HuH-7 (cell line): ENCODE measurements at regions not wholly inside any gene's neighbourhood (a gene's known extent, or its start where the extent isn't known, plus 50 kb on each side); places are given as distances from the start of the nearest gene placed in this dataset.
"Not testable (repeated sequence)": the region's sequence is repeated elsewhere in the genome, so short reads cannot be mapped to it uniquely, and the experiment has no call there.

Source experiments
- DNase-seq: peaks from one replicate; pipeline ENCODE4 v3.0.0; 2011; ENCODE audit warnings: low spot score

DNA sequence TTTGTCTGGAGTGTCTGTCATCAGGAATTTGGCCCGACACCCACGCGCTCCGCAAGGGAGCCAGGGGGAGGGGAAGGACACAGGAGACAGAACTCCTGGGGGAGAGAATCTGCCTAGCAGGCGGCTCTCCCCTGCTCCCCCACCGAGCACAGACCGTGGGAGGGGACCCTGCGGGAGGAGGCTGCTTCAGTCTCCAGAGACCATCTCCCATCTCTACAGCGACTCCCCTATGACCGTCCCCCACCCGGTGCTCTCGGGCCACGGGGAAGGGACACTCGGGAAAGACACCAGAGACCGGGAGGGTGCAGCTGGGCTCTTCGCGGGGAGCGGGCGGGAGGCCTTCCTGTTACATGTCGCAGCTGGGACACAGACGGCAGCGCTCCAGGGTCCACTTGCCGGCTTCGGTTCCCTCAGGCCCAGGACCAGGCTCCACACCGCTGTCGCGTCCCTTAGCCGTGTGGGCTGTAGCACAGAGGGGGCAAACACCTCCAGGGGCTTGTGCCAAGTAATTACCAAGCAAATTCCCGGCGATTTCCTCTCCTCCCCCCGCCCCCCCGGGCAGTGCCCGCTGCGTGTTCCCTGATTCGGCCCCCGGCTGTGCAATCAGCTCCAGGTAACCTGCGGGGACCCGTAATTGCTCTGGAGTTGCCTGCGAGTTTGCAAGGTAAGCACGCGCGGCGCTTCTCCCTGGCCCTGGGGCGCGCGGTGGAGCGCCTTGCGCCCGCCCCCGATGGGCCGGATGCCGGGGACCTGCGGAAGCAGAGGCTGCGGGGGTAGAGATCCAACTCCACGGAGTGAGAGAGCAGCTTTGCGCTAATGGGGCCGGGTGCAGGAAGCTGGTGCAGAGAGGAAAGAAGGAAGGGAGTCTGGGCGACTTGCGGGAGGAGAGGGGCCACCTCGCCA, 155.1 kb upstream of the CADM1 start:
- no peak for DNase-seq

DNA sequence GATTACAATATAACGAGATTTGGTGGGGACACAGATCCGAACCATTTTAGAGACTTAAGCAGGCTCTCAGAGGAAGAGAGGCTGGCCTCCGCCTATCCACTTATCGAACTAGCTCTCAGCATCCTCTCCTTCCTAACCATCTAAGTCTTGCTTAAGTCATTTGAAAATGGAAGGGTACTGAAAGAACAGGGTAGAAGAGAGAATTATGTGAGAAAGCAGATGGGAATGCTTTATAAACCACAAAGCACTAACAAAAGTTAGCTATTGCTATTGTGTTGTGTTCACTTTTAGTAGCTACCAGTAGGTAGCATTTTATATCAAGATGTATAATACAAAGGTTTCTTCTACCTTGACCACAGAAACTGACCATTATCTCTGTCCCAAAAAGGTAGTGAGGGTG, 153.4 kb upstream of the CADM1 start:
- DNase-seq = no peak

DNA sequence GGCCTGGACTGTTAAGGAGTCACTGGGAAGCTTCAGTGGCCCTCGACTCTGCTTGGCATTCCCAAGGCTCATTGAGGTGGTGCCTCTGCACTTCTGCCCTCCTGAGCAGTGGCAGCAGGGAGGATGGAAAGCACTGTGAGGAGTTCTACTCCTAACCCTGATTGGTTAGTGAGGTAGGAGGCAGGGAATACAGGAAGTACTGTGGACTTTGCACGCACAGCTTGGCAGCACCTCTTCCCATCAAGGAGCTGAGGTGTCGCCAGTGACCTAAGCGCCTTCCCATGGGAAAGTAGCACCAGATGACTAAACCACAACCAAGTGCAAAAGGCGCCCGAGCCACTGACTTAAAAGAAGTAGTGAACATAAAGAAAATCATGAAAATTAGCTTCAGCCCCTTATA, 152.5 kb upstream of the CADM1 start:
- DNase-seq = no peak

- DNase-seq = no peak
Measured at GRCh38 chr11:115656041-115656440, 151.8 kb upstream of the CADM1 start.

DNA sequence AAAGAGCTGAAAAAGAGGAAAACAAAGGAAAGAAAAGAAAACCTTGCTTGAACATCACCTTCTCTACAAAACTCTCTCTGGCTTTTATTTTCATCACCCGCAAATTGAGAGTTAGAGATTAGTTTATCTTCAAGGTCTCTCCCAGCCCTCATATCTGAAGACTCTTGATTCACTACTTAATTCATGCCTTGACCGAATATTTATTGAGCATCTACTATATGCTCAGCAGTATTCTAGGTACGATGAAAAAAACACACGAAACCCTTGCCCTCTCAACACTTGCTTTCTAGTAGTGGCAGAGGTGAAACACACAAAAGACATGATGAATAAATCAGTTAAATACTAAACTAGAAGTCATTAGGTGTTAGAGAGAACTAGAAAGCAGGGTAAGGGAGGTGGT, 150.6 kb upstream of the CADM1 start:
- no peak for DNase-seq

DNA sequence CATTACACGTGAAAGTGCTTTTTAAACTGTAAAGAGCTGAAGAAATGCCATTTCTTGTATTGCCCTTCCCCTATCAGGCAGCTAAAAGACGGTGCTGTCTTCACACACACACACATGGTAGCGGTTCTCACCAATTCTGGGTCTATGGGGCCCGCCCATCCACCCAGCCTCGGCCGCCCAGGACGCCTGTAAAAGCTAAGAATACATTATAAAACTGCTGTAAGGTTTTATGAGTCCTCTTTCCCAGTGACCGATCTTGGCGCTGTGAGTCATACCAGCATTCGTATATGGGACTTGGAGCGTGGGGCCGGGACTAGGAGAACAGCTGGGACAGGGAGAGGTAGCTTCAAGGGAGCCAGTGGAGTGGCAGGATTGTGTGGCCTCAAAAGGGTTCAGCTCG, 149.7 kb upstream of the CADM1 start:
- no peak for DNase-seq

GRCh38 chr11:115653076-115653475, 148.9 kb upstream of the CADM1 start:
- DNase-seq = no peak

DNA sequence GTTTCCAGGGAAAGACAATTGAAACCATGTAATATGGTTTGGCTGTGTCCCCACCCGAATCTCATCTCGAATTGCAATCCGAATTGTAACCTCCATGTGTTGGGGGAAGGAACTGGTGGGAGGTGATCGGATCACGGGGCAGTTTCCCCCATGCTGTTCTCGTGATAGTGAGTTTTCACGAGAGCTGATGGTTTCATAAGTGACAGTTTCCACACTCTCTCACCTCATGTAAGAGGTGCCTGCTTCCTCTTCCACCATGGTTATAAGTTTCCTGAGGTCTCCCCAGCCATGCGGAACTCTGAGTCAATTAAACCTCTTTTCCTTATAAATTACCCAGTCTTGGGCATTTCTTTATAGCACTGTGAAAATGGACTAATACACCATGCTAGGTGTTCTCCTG, 148.3 kb upstream of the CADM1 start:
- no peak for DNase-seq

DNA sequence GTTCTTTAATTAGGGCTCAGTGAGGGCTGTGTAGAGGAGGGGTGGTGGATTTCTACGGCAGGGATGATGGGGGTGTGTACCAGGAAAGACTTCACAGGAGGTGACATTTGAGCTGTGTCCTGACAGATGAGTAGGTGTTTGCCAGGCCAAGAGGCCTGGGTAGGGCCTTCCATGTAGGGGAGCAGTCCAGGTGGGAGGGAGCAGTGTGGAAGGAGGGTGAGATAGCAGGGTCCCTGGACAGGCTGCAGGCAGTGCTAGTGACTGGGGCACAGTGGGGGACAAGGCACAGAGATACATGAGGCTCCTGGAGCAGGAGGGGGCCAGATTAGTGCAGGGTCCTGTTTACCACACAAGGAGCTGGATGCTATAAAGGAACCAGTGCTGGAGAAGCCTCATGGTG, 147.9 kb upstream of the CADM1 start:
- no peak for DNase-seq

GRCh38 chr11:115649461-115649860, 145.2 kb upstream of the CADM1 start:
- no peak for DNase-seq

- DNase-seq = no peak
Measured at GRCh38 chr11:115645631-115646317, 141.6 kb upstream of the CADM1 start.

DNA sequence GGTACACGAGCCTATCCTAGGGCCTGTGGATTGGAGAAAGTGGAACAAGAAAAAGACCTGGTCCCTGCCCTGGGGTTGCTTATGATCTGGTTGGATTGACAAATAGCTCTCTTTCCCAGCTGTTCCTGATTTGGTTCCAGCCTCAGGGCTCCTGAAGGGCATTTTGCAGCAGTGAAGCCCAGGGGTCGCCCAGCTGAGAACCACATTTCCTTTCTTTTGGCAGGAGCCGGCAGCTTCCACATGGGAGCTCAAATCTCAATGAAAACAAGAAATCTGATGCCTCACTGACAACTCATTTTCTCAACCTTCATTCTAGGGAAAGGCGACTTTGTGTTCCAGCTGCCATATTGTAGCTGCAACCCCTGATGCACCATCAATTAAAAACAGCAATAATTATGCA, 140.6 kb upstream of the CADM1 start:
- DNase-seq = no peak

DNA sequence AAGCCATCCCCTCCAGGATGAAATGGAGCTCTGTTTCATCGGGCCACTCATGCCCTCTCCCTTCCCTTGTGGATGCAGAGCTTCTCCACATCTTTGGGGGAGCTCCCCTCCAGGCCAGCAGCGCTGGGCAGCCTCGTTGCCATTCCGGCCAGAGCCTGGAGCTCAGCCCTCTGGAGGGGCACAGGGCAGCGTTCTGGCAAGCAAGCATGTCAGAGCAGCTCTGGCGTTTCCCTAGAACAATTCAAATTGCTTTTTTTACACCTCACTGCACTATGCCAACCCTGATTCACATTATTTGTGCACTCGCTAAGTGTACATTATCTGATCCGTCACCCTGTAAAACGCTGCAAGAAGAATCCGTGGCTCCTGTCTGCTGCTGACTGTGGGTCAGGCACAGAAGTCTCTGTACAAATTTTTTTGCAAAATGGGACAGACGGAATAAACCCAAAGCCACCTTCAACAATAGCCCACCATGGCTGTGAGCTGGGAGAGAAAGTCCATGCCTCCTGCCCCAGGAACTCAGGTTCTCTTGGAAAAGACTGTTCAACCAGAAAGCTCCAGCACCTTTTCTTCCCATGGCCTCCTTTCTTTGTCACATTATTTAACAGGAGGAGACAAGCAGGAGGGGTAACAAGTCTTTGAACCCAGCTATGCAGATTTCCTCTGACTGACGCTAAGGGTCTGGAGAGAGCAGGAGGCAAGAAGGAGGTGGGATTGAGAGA, 139.5 kb upstream of the CADM1 start:
- no peak for DNase-seq

GRCh38 chr11:115642660-115643059, 138.4 kb upstream of the CADM1 start:
- no peak for DNase-seq

DNA sequence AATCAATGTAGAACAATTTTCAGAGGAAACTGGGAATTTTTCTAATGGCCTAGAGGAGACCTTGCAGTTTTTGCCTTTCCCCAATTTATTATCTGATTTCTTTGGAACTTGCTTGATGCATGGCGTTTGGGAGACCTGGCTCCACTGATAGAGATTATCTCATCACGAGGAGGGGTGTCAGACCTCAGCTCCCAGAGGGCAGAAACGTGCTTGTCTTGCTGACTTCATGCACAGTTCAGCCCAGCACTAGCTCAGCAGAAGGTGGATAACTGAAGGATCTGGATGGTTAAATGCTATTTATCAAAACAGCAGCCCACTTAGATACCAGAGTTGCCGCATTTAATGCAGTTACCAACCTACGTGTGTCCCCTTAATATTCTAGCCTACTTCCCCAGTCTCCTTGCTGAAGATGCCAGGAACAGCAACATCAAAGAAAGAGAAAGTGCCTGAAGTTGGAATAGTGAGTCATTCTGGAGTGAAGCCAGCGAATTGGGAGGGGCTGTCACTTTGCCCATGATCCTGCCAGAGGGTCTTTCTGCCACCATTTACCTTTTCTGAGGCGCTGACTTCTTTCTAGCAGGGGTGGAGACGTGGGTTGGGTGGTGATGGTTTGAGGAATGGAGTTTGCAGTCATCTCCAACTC, 133.5 kb upstream of the CADM1 start:
- no peak for DNase-seq

DNA sequence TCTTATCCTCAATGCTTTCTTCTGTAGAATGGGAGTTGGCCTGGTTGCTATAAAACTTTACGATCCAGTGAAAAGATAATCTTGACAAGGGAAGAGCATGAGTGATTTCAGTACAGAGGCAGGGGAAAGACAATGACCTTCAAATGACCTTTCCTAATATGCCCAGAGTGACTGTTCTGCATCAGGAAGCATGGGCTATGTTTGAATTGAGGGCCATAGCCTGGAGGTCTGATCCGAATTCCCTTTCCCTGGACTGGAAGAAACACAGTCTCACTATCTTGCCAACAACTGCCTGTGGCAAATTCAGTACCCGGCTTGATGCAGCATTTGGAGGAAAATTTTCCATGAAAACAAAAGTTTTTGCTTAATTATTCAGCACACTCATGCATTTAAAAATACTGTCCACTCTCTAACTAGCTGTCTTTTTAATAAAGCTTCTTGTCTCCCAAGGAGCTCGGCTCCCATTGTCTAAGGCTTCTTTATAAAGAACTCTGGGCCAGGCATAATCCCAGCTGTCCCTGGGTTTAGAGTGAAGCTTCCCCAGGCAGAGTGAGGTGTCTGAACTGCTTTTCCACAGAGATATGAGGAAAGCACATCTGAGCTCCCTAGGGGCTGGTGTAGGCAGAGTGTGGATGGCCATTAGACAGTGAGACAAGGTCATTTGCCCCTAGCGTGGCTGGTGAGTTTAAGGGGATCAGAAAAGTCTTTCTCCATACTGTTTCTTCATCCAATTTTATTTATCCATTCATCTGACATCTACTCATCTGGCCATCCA, 132.7 kb upstream of the CADM1 start:
- DNase-seq = no peak

GRCh38 chr11:115633977-115634376, 129.8 kb upstream of the CADM1 start:
- not testable (repeated sequence) for DNase-seq

- no peak for DNase-seq
Measured at GRCh38 chr11:115632061-115632460, 127.8 kb upstream of the CADM1 start.

DNA sequence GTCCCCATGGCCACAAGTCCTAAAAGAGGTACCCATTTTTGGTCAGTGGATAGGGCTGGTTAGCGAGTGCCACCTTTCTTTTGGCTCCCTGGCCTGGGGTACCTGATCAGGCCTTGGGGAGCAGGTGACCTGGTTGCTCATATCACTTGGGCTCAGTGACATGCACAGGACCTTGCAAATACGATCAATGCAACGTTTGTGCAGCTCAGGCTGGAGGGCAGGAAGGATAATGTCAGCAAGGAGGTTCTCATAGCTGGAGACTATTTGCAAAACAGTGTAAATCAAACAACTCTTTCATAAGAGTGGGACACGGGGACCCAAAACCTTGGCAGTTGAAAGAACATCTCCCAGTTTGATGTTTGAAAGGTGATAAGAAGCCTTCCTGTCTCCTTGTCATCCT, 127.4 kb upstream of the CADM1 start:
- no peak for DNase-seq

DNA sequence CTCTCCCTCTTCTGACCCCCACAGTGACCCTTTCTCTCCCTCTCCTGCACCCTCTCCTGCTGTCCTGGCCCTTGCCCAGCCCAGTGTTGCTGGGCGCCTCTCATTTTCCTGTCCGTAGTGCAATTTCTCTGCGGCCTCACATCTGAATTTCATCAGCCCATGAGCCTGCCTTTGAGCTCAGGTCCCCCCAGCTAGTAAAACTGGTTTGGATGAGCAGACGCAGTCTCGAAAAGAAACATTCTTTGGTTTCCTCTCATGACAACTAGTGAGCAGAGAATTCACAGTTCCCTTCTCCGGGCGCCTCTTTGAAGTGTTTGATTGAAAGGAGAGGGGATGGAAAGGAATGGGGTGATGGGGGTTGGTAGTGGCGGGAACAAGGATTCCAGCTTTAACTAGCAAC, 126.0 kb upstream of the CADM1 start:
- DNase-seq = no peak

DNA sequence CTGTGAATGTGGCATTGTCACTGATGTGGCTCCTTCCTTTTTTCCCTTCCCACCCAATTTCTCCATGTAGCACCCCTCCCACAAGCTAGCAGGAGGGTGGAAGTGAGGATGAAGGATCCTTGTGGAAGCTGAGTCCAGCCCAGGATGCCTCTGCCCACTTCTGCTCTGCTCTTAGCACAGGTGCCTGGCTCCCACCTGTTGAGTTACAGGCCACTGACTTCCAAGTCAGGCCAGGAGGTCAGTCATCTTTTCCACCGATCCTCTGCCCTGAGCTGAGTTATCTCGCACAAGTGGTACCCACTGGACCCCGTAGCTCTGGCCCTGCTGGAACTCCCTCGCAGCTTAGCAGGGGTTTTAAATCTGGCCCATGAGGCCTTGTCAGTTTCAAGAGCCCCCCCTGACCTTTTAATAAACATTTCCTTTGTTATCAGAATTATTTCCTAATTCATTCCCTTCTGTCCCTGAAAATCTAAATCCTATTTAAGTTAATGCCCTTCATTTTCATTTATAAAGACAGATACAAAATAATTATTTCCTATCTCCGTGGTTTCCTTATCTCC, 125.3 kb upstream of the CADM1 start:
- no peak for DNase-seq
